ENCODE measurements at regions not wholly inside any gene's neighbourhood (a gene's known extent, or its start where the extent isn't known, plus 50 kb on each side); places are given as distances from the start of the nearest gene placed in this dataset.

GRCh38 chr3:6510713-6511112, 350.2 kb upstream of the GRM7 start:
- Histone ChIP-seq H3K27me3 (no peaks in the 10 kb centered on the region), H3K9me3 (no peaks in the 10 kb centered on the region), H3K4me1 (no peaks in the 10 kb centered on the region), H3K4me3 (ENCODE audit: low read depth, low read length) (no peak overlapping the region), H3K36me3 (no peaks in the 10 kb centered on the region)
- TF ChIP-seq CTCF (IDR thresholded peaks at IDR 0.05; ENCODE audit: low read depth, low read length), result no peak
- DNase-seq, result no peak

GRCh38 chr3:6512172-6512800, 348.6 kb upstream of the GRM7 start:
- TF ChIP-seq CTCF (IDR thresholded peaks at IDR 0.05; ENCODE audit: low read depth, low read length), result no peak

GRCh38 chr3:6516143-6516542, 344.8 kb upstream of the GRM7 start:
- DNase-seq, result no peak
- no peak for TF ChIP-seq CTCF (IDR thresholded peaks at IDR 0.05; ENCODE audit: low read depth, low read length)

More at GRCh38 chr3:6512172-6512800, 348.6 kb upstream of the GRM7 start:
- no peaks in the 10 kb centered on the region for H3K4me1 ChIP-seq
- H3K4me3 ChIP-seq (ENCODE audit: low read depth, low read length), result no peak overlapping the region
- DNase-seq, result no peak
- H3K27me3 ChIP-seq, result no peaks in the 10 kb centered on the region
- no peaks in the 10 kb centered on the region for H3K36me3 ChIP-seq
- no peaks in the 10 kb centered on the region for H3K9me3 ChIP-seq

GRCh38 chr3:6516694-6517093, 344.2 kb upstream of the GRM7 start:
- Histone ChIP-seq H3K4me1 (no peaks in the 10 kb centered on the region), H3K4me3 (ENCODE audit: low read depth, low read length) (no peak overlapping the region), H3K9me3 (no peaks in the 10 kb centered on the region), H3K27me3 (no peaks in the 10 kb centered on the region), H3K36me3 (no peaks in the 10 kb centered on the region)
- TF ChIP-seq CTCF (IDR thresholded peaks at IDR 0.05; ENCODE audit: low read depth, low read length), result no peak
- DNase-seq, result no peak

More at GRCh38 chr3:6516143-6516542, 344.8 kb upstream of the GRM7 start:
- Histone ChIP-seq H3K4me3 (ENCODE audit: low read depth, low read length) (no peak overlapping the region), H3K36me3 (no peaks in the 10 kb centered on the region), H3K9me3 (no peaks in the 10 kb centered on the region), H3K4me1 (no peaks in the 10 kb centered on the region), H3K27me3 (no peaks in the 10 kb centered on the region)

- H3K4me1 ChIP-seq, result no peaks in the 10 kb centered on the region
- no peaks in the 10 kb centered on the region for H3K36me3 ChIP-seq
- H3K9me3 ChIP-seq, result no peaks in the 10 kb centered on the region
- H3K4me3 ChIP-seq (ENCODE audit: low read depth, low read length), result no peak overlapping the region
- TF ChIP-seq CTCF (IDR thresholded peaks at IDR 0.05; ENCODE audit: low read depth, low read length), result no peak
- DNase-seq, result no peak
- no peaks in the 10 kb centered on the region for H3K27me3 ChIP-seq
Observed at GRCh38 chr3:6518709-6519345, 342.1 kb upstream of the GRM7 start.

GRCh38 chr3:6521369-6522113, 339.4 kb upstream of the GRM7 start:
- Histone ChIP-seq H3K36me3 (no peaks in the 10 kb centered on the region), H3K4me3 (ENCODE audit: low read depth, low read length) (no peak overlapping the region), H3K27me3 (no peaks in the 10 kb centered on the region), H3K4me1 (no peaks in the 10 kb centered on the region), H3K9me3 (no peaks in the 10 kb centered on the region)
- TF ChIP-seq CTCF (IDR thresholded peaks at IDR 0.05; ENCODE audit: low read depth, low read length), result no peak
- no peak for DNase-seq
